OCI-LY3 (cell line): ENCODE measurements at regions not wholly inside any gene's neighbourhood (a gene's known extent, or its start where the extent isn't known, plus 50 kb on each side); places are given as distances from the start of the nearest gene placed in this dataset.

Experiments
- CTCF ChIP-seq: fragments of 200-600, 300-600 bp; sonication (generic); IDR thresholded peaks from 2 replicates; pipeline ENCODE4 v1.5.1; 2014; ENCODE audit warnings: antibody characterized with exemption, low read length, low read depth
- EZH2phosphoT487 ChIP-seq: fragments of 200-600 bp; shearing (Covaris generic); IDR thresholded peaks from 2 replicates; pipeline ENCODE4 v1.6.1; 2018; ENCODE audit warnings: antibody characterized with exemption, mixed run types, low read depth

- TF ChIP-seq CTCF, result no peak
- TF ChIP-seq EZH2phosphoT487, result no peak
Measured at GRCh38 chr15:70354346-70354905, 256.7 kb upstream of the TLE3 start.
